A549 (cell line): ENCODE measurements at regions not wholly inside any gene's neighbourhood (a gene's known extent, or its start where the extent isn't known, plus 50 kb on each side); places are given as distances from the start of the nearest gene placed in this dataset.

Source experiments
- JUNB ChIP-seq: fragments of >200 bp; sonication (Bioruptor Twin); formaldehyde crosslinking; IDR thresholded peaks from 2 replicates; pipeline ENCODE4 v1.6.1; 2016
- ZC3H11A ChIP-seq: fragments of 450-650 bp; IDR thresholded peaks from 2 replicates; pipeline ENCODE4 v1.6.1; 2014; ENCODE audit warnings: antibody characterized with exemption, mild to moderate bottlenecking
- TF ChIP-seq, protein P1 (sequence below): fragments of >200 bp; sonication (Bioruptor Twin); formaldehyde crosslinking; IDR thresholded peaks from 3 replicates; pipeline ENCODE4 v1.5.1; 2016
- TF ChIP-seq, protein P2 (sequence below): IDR thresholded peaks from 2 replicates; pipeline ENCODE4 v1.6.1; 2012

DNA sequence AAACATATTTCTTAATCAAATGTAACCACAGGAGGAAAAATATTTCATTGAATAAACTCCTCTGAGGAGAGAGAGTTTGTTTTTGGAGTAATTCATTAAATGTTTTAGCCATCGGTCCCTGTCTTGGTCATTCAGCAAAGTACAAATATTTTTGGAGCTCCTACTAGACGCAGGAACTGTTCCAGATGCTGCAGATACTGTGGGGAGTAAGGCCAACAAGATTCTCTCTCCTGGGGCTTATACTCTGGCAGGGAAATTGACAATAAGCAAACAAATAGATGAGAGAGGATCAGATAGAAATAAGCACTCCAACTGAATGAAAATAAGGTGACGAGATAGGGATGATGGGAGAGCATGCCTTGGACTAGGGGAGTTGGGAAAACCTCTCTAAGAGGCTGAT lies 264.1 kb downstream of the TTC8 start:
- TF ChIP-seq ZC3H11A (no peak), JUNB (no peak)
- TF ChIP-seq, protein P1, sequence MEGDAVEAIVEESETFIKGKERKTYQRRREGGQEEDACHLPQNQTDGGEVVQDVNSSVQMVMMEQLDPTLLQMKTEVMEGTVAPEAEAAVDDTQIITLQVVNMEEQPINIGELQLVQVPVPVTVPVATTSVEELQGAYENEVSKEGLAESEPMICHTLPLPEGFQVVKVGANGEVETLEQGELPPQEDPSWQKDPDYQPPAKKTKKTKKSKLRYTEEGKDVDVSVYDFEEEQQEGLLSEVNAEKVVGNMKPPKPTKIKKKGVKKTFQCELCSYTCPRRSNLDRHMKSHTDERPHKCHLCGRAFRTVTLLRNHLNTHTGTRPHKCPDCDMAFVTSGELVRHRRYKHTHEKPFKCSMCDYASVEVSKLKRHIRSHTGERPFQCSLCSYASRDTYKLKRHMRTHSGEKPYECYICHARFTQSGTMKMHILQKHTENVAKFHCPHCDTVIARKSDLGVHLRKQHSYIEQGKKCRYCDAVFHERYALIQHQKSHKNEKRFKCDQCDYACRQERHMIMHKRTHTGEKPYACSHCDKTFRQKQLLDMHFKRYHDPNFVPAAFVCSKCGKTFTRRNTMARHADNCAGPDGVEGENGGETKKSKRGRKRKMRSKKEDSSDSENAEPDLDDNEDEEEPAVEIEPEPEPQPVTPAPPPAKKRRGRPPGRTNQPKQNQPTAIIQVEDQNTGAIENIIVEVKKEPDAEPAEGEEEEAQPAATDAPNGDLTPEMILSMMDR: no peak
- TF ChIP-seq, protein P2, sequence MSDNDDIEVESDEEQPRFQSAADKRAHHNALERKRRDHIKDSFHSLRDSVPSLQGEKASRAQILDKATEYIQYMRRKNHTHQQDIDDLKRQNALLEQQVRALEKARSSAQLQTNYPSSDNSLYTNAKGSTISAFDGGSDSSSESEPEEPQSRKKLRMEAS: no peak
